ELF-1 (cell line): ENCODE measurements at regions not wholly inside any gene's neighbourhood (a gene's known extent, or its start where the extent isn't known, plus 50 kb on each side); places are given as distances from the start of the nearest gene placed in this dataset.

Source experiments
- DNase-seq: peaks from one replicate; pipeline ENCODE4 v3.0.0-alpha.2; 2016; ENCODE audit warnings: low read depth, low spot score

DNA sequence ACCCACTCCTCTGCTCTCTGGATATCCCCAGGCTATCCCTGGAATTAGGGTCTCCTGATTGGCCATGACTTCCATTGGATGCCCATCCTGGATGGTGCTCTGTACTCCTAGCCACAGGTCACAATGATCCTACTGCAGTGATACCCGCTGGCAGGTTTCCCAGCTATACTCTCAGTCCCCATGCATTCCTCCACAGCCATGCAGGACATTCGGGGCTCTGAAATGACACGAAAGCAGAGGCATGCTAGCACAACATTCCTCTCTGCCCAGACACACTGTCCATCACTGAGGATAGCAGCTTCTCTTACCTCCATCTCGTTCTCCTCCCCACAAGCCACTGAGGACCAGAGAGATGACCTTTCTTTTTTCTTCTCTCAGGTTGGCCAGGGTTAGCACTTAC is 51.7 kb upstream of the SPATS2L start:
- DNase-seq = no peak

DNA sequence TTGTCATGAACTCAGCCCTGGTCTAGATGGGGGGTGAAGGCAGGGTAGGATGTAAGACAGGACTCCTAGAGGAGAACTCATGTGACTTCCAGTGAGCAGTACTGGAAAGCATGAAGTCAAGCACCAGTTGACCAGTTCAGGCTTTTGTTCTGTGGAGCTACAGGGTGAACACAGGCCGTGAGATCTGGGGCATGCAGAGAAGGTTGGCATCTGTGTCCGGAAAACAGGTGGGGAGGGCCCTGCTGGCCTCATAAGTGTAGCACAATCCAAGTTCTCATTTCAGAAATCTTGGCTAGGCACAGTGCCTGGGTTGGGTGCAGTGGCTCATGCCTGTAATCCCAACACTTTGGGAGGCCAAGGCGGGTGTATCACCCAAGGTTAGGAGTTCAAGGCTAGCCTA is 50.9 kb upstream of the SPATS2L start:
- DNase-seq = no peak
